ENCODE measurements at regions not wholly inside any gene's neighbourhood (a gene's known extent, or its start where the extent isn't known, plus 50 kb on each side); places are given as distances from the start of the nearest gene placed in this dataset.

GRCh38 chr10:108095932-108096925 lies 931.7 kb upstream of the SORCS1 start:
- TF ChIP-seq CTCF (conservative IDR thresholded peaks at IDR 0.05) (no peak), EZH2 (IDR thresholded peaks at IDR 0.05; ENCODE audit: low read depth) (no peak)

Data from PC-9 (cell line).